Activated B cell treated with CpG ODN at 0.5 μM for 24 hours (primary cell): ENCODE measurements at regions not wholly inside any gene's neighbourhood (a gene's known extent, or its start where the extent isn't known, plus 50 kb on each side); places are given as distances from the start of the nearest gene placed in this dataset.

Experiments
- ATAC-seq: fragments of 200-7000 bp; cut with Tn5 transposase; one replicate; pipeline ENCODE4 v1.10.0; 2021; ENCODE audit warnings: low read depth, mild to moderate bottlenecking, moderate library complexity
- CTCF ChIA-PET: fragments of 350-600 bp; sonication (Branson Sonifier 250); formaldehyde crosslinking; loops from one replicate; lab custom pipeline; 2021; ENCODE audit warnings: antibody characterized with exemption; lab: Charles Lee
- POLR2A ChIA-PET: fragments of 350-600 bp; sonication (Branson Sonifier 250); formaldehyde crosslinking; loops from one replicate; lab custom pipeline; 2021; ENCODE audit warnings: antibody characterized with exemption; lab: Charles Lee
- DNase-seq: peaks from one replicate; pipeline ENCODE4 v3.0.0; 2022
- H3K27ac Mint-ChIP-seq: one replicate; pipeline ENCODE4 v1.8.0; 2020; ENCODE audit warnings: mixed read lengths
- H3K27me3 Mint-ChIP-seq: one replicate; pipeline ENCODE4 v1.8.0; 2021; ENCODE audit warnings: mixed read lengths
- H3K36me3 Mint-ChIP-seq: one replicate; pipeline ENCODE4 v1.8.0; 2021; ENCODE audit warnings: low read depth, mixed read lengths
- H3K4me1 Mint-ChIP-seq: one replicate; pipeline ENCODE4 v1.8.0; 2021; ENCODE audit warnings: mixed read lengths
- H3K4me3 Mint-ChIP-seq: one replicate; pipeline ENCODE4 v1.8.0; 2020; ENCODE audit warnings: mild to moderate bottlenecking, mixed read lengths
- H3K9me3 Mint-ChIP-seq: one replicate; pipeline ENCODE4 v1.8.0; 2020; ENCODE audit warnings: mixed read lengths
- intact Hi-C: fragments of 100-400 bp; cut with micrococcal nuclease; formaldehyde crosslinking; loops from one replicate; pipeline ENCODE4 v1.15.1; 2024
- TF ChIP-seq, protein P1 (sequence below): fragments of 200-600 bp; IDR thresholded peaks from one replicate; pipeline ENCODE4 v1.8.0; 2022; ENCODE audit warnings: antibody characterized with exemption, mild to moderate bottlenecking

DNA sequence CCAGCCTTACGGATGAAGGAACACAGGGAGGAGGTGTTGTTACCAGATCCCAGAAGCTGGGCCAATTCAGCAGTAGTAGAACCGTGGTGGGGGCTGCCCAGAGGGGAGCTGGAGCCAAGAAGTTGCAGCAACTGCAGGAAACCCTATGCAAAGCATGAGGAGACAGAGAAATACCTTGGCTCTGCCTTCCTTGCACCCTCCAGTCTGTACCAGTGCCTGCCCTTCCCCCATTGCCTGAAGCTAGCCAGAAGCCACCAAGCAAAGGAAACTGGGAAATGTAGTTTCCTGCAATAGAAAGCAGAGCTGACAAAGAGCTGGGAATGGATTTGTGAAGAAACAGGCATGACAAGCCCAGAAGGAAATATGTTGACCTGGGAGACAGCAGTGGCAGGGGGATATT, 108.7 kb upstream of the FUNDC1 start:
- Mint-ChIP-seq H3K4me1 (no peaks in the 10 kb centered on the region), H3K27me3 (no peaks in the 10 kb centered on the region), H3K9me3 (no peaks in the 10 kb centered on the region), H3K27ac (no peak overlapping the region), H3K36me3 (no peaks in the 10 kb centered on the region), H3K4me3 (no peak overlapping the region)
- intact Hi-C loops = no loop called here
- TF ChIP-seq, protein P1, sequence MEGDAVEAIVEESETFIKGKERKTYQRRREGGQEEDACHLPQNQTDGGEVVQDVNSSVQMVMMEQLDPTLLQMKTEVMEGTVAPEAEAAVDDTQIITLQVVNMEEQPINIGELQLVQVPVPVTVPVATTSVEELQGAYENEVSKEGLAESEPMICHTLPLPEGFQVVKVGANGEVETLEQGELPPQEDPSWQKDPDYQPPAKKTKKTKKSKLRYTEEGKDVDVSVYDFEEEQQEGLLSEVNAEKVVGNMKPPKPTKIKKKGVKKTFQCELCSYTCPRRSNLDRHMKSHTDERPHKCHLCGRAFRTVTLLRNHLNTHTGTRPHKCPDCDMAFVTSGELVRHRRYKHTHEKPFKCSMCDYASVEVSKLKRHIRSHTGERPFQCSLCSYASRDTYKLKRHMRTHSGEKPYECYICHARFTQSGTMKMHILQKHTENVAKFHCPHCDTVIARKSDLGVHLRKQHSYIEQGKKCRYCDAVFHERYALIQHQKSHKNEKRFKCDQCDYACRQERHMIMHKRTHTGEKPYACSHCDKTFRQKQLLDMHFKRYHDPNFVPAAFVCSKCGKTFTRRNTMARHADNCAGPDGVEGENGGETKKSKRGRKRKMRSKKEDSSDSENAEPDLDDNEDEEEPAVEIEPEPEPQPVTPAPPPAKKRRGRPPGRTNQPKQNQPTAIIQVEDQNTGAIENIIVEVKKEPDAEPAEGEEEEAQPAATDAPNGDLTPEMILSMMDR = no peak
- ChIA-PET CTCF (no interaction called here), POLR2A (no interaction called here)
- no peak for ATAC-seq
- no peak for DNase-seq

DNA sequence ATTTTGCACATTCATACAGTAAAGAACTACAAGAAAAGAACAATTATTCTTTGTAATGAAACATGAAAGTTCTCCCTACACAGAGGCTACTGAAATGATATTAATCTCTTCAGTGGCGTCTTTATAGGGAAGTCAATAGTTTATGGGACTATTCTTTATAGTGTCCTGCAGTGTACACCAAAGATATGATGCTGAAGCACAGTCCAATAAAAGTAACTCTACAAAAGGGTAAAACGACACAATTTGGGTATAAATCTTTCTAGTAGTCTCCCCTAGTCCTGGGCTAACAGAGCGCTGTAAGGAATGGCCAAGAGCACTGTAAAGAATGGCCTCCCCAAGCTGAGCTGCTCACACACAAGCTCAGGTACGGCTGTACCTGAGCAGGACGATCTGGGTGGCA, 101.1 kb upstream of the FUNDC1 start:
- CTCF ChIA-PET = no interaction called here
- intact Hi-C loops = no loop called here
- H3K27ac Mint-ChIP-seq = no peak overlapping the region

DNA sequence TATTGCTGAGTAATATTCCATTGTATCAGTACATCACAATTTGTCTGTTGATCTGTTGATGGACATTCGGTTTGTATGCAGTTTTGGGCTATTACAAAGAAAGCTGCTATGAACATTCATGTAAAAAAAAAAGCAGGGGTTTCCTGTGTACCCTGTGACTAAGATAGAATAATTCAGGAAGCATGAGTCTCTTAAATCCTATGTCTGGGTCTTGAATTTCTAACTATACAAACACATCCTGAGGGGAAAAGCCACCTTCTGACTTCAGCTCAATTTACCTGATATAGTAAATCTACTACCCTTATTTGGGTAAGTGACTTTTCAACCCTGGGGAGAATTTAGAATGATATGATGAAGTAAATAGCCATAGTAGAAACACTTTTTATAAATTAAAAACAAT, 94.6 kb upstream of the FUNDC1 start:
- Mint-ChIP-seq H3K4me3 (no peak overlapping the region), H3K4me1 (no peaks in the 10 kb centered on the region), H3K27ac (no peak overlapping the region), H3K36me3 (no peaks in the 10 kb centered on the region), H3K9me3 (no peaks in the 10 kb centered on the region), H3K27me3 (peaks cover 2% of the 10 kb centered on the region)
- TF ChIP-seq, protein P1 = no peak
- CTCF ChIA-PET = no interaction called here
- DNase-seq (no peak), ATAC-seq (no peak)
- intact Hi-C loops = no loop called here
- POLR2A ChIA-PET = no interaction called here

More for the DNA sequence above, 101.1 kb upstream of the FUNDC1 start:
- ATAC-seq (no peak), DNase-seq (no peak)
- Mint-ChIP-seq H3K4me3 (no peak overlapping the region), H3K27me3 (peaks cover 5% of the 10 kb centered on the region), H3K36me3 (no peaks in the 10 kb centered on the region), H3K4me1 (no peaks in the 10 kb centered on the region), H3K9me3 (no peaks in the 10 kb centered on the region)
- POLR2A ChIA-PET = no interaction called here
- TF ChIP-seq, protein P1 = no peak

DNA sequence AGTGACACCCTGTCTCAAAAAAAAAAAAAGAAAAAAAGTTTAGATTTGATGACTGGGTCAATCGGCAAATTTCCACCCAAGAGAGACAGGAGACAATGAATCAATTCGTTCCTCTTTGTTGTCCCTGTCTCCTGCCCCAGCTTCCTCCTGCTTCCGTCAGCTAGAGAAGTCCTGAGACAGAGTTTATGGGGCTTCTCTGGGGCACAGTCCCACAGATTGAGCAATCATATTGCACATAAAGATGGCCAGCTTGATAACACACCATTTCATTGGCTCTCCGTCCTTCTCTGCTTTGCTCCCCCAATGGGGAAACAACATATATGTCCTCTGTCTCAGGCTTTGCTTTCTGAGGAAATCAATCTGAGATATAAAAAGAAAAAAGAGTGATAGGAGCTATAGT, 78.4 kb upstream of the FUNDC1 start:
- Mint-ChIP-seq H3K27me3 (no peaks in the 10 kb centered on the region), H3K36me3 (no peaks in the 10 kb centered on the region), H3K9me3 (no peaks in the 10 kb centered on the region), H3K27ac (no peak overlapping the region), H3K4me3 (no peak overlapping the region), H3K4me1 (no peaks in the 10 kb centered on the region)
- POLR2A ChIA-PET = no interaction called here
- TF ChIP-seq, protein P1 = no peak
- DNase-seq (no peak), ATAC-seq (no peak)
- intact Hi-C loops = no loop called here
- CTCF ChIA-PET = no interaction called here

DNA sequence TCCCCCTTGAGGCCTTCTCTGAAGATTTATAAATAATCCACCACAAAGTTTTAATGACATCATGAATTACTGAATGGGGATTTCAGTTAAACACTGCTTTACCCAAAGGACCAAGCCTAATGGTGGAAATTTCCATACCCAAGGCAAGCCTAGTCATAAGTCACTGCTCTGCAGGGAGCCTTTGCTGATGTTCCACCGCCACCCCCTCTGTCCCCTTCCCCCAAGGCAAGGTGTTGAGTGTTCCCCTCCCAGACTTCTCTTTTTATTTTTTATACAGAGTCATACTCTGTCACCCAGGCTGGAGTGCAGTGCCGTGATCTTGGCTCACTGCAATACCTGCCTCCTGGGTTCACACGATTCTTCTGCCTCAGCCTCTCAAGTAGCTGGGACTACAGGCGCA, 76.4 kb upstream of the FUNDC1 start:
- no peak for ATAC-seq
- TF ChIP-seq, protein P1 = no peak
- no peak overlapping the region for H3K4me3 Mint-ChIP-seq

More for the DNA sequence above, 76.4 kb upstream of the FUNDC1 start:
- no peak for DNase-seq
- H3K36me3 Mint-ChIP-seq = no peaks in the 10 kb centered on the region
- ChIA-PET POLR2A (no interaction called here), CTCF (no interaction called here)
- no peaks in the 10 kb centered on the region for H3K9me3 Mint-ChIP-seq
- intact Hi-C loops = no loop called here
- no peaks in the 10 kb centered on the region for H3K4me1 Mint-ChIP-seq
- H3K27ac Mint-ChIP-seq = no peak overlapping the region
- H3K27me3 Mint-ChIP-seq = no peaks in the 10 kb centered on the region
